ENCODE measurements at regions not wholly inside any gene's neighbourhood (a gene's known extent, or its start where the extent isn't known, plus 50 kb on each side); places are given as distances from the start of the nearest gene placed in this dataset.

DNA sequence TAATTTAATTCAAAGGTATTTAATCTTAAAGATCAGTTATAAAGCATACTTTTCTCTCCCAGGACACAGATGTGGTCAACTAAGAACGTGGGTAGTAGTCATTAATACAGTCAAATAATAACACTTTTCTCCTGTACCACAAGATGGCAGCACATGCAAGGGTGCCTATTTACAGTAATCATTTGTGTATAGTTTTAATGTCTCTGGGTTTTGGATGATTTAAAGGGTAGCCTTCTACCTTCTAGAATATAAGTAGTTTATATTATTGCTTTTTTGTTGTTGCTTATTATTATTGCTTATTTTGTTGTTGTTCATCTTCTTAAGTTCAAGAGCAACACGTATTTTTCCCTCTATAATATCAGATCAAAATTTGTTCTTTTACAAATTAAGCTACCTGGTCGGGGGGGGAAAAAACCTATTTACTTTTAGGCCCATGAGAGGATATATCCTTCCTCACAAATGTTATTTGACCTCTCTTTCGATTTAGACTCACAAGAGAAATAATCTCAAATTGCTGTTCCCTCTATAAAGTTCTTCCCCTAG lies 59.6 kb upstream of the SLC27A6 start:
- H3K4me3 ChIP-seq (ENCODE audit: low read depth, low read length): no peak overlapping the region
- TF ChIP-seq, protein P1, sequence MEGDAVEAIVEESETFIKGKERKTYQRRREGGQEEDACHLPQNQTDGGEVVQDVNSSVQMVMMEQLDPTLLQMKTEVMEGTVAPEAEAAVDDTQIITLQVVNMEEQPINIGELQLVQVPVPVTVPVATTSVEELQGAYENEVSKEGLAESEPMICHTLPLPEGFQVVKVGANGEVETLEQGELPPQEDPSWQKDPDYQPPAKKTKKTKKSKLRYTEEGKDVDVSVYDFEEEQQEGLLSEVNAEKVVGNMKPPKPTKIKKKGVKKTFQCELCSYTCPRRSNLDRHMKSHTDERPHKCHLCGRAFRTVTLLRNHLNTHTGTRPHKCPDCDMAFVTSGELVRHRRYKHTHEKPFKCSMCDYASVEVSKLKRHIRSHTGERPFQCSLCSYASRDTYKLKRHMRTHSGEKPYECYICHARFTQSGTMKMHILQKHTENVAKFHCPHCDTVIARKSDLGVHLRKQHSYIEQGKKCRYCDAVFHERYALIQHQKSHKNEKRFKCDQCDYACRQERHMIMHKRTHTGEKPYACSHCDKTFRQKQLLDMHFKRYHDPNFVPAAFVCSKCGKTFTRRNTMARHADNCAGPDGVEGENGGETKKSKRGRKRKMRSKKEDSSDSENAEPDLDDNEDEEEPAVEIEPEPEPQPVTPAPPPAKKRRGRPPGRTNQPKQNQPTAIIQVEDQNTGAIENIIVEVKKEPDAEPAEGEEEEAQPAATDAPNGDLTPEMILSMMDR (IDR thresholded peaks at IDR 0.05; ENCODE audit: low read depth, low read length, missing control alignments): peak; percentile 54
- peak; percentile 25 for DNase-seq (ENCODE audit: low read depth)

DNA sequence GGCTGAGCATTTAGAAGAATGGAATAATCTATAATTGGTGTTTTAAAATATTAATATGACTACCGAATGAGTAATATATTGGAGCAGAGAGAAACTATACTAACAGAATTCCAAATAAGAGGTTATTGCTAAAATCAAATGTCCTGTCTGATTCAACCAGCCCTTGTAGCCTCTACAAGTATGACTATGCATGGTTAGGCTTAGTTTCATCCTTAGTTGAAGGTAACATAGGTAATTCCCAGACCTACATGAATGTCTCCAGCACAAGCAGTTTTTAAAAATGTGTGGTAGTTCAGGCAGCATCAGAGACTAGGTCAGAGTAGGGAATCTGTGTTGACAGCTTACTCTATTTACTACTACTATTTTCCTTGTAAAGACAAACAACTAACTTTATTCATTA lies 51.7 kb upstream of the SLC27A6 start:
- TF ChIP-seq, protein P1 (IDR thresholded peaks at IDR 0.05; ENCODE audit: low read depth, low read length, missing control alignments): no peak
- no peak for DNase-seq (ENCODE audit: low read depth)
- H3K4me3 ChIP-seq (ENCODE audit: low read depth, low read length): no peak overlapping the region
